NT2/D1 (cell line): ENCODE measurements at regions not wholly inside any gene's neighbourhood (a gene's known extent, or its start where the extent isn't known, plus 50 kb on each side); places are given as distances from the start of the nearest gene placed in this dataset.

Experiments used
- SUZ12 ChIP-seq: IDR thresholded peaks from 2 replicates; pipeline ENCODE4 v1.6.1; 2011; ENCODE audit not compliant: insufficient read length, insufficient read depth; ENCODE audit errors: extremely low read depth
- YY1 ChIP-seq: IDR thresholded peaks from 2 replicates; pipeline ENCODE4 v1.6.1; 2011; ENCODE audit not compliant: insufficient read length, insufficient read depth
- ZNF274 ChIP-seq: IDR thresholded peaks from 2 replicates; pipeline ENCODE4 v1.6.1; 2011; ENCODE audit warnings: mild to moderate bottlenecking, low read depth, low read length

DNA sequence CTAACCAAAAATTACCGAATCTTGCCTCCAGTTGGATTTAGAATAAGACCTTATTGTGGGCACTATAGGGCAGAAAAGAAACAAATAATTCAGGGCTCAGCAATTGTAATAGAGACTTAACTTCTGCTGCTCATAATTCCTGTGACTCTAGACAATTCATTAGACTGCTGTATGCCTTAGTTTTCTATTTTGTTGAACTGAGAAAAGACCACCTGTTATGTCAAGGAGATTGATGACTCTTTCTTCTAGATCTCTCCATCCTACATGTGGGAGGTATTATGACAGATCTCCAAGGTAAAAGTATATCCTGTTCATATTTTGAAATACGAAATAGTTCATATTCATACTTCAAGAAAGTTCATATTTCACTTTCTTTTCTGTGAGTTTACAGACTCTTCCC lies 605.1 kb downstream of the PSAT1 start:
- no peak for TF ChIP-seq YY1
- TF ChIP-seq SUZ12, result no peak
- no peak for TF ChIP-seq ZNF274
